ENCODE measurements at regions not wholly inside any gene's neighbourhood (a gene's known extent, or its start where the extent isn't known, plus 50 kb on each side); places are given as distances from the start of the nearest gene placed in this dataset.

DNA sequence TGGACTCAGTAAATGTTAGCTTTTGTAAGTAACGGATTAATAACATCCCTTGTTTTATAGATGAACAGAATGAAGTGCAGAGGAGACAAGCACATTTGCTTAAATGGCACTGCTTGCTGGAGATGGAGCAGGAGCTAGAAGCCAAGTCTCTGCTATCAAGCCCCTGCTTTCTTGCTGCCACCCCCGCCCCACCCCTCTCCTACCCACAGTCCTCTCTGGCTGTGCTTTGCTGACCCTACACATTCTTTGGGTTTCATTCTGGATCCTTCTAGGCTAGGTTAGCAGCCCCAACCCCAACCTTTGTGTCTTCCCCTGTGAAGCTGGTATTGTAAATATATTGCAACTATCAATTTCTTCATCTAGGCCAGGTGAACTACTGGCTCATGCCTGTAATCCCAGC, 77.5 kb upstream of the CAPZB start (continued):
- TF ChIP-seq, protein P1, sequence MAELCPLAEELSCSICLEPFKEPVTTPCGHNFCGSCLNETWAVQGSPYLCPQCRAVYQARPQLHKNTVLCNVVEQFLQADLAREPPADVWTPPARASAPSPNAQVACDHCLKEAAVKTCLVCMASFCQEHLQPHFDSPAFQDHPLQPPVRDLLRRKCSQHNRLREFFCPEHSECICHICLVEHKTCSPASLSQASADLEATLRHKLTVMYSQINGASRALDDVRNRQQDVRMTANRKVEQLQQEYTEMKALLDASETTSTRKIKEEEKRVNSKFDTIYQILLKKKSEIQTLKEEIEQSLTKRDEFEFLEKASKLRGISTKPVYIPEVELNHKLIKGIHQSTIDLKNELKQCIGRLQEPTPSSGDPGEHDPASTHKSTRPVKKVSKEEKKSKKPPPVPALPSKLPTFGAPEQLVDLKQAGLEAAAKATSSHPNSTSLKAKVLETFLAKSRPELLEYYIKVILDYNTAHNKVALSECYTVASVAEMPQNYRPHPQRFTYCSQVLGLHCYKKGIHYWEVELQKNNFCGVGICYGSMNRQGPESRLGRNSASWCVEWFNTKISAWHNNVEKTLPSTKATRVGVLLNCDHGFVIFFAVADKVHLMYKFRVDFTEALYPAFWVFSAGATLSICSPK (IDR thresholded peaks at IDR 0.05; ENCODE audit: borderline replicate concordance): no peak
- TF ChIP-seq, protein P2, sequence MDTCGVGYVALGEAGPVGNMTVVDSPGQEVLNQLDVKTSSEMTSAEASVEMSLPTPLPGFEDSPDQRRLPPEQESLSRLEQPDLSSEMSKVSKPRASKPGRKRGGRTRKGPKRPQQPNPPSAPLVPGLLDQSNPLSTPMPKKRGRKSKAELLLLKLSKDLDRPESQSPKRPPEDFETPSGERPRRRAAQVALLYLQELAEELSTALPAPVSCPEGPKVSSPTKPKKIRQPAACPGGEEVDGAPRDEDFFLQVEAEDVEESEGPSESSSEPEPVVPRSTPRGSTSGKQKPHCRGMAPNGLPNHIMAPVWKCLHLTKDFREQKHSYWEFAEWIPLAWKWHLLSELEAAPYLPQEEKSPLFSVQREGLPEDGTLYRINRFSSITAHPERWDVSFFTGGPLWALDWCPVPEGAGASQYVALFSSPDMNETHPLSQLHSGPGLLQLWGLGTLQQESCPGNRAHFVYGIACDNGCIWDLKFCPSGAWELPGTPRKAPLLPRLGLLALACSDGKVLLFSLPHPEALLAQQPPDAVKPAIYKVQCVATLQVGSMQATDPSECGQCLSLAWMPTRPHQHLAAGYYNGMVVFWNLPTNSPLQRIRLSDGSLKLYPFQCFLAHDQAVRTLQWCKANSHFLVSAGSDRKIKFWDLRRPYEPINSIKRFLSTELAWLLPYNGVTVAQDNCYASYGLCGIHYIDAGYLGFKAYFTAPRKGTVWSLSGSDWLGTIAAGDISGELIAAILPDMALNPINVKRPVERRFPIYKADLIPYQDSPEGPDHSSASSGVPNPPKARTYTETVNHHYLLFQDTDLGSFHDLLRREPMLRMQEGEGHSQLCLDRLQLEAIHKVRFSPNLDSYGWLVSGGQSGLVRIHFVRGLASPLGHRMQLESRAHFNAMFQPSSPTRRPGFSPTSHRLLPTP (IDR thresholded peaks at IDR 0.05; ENCODE audit: borderline replicate concordance, extremely low read depth, insufficient read length): no peak
- TF ChIP-seq, protein P3, sequence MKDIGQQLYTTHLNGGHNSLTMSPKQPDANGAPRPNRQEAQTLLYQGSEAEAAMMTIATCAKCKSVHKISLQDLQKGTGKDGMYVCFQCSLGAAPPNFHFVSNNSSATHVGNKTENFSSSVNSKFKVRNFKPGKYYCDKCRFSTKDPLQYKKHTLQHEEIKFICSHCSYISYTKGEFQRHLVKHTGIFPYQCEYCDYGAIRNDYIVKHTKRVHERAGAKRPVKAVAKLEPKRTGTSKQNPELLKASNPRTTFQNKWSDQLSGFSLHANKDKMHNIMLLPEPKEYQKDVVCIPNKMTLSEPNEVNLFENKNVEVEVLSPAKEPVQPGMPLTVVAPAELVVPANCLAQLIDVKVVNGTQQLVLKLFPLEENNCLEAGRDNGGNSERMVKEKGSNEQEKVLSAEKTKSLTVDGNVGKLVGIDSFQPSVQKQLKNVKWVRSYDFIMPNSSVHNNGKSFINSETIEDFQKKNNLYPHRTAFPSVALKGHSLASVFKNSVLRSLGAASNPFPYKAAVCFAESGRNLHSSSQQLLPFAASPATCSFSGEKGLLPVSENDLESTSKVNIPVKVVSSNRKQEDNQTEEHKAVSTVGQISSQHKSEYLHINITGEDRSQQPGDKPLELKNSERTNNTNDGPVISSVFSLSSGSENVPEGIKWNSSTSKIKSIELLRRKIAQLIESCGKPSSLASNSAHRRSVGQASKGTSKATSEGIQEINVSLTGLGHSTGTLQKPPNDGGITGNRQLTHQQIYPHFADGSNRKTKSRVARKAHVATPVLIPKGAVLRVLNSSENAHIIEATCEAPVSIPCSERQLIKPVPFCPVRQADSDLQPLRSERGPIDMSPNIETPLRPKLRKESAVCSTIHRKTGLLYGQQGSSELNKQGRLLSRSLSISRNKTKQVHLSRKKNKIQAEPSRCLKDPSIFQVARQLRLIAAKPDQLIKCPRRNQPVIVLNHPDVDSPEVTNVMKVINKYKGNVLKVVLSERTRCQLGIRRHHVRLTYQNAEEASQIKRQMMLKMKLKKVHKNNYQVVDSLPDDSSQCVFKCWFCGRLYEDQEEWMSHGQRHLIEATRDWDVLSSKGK (CRISPR knock-in tag; IDR thresholded peaks at IDR 0.05): no peak
- TF ChIP-seq KLF1 (tag; IDR thresholded peaks at IDR 0.05) (no peak), MAFG (tag; conservative IDR thresholded peaks at IDR 0.05) (no peak), ZNF174 (CRISPR knock-in tag; IDR thresholded peaks at IDR 0.05) (no peak), ZNF347 (CRISPR knock-in tag; IDR thresholded peaks at IDR 0.05; ENCODE audit: low read depth) (no peak), RBM34 (IDR thresholded peaks at IDR 0.05; ENCODE audit: borderline replicate concordance, insufficient read depth, low read length) (no peak)
- TF ChIP-seq, protein P4, sequence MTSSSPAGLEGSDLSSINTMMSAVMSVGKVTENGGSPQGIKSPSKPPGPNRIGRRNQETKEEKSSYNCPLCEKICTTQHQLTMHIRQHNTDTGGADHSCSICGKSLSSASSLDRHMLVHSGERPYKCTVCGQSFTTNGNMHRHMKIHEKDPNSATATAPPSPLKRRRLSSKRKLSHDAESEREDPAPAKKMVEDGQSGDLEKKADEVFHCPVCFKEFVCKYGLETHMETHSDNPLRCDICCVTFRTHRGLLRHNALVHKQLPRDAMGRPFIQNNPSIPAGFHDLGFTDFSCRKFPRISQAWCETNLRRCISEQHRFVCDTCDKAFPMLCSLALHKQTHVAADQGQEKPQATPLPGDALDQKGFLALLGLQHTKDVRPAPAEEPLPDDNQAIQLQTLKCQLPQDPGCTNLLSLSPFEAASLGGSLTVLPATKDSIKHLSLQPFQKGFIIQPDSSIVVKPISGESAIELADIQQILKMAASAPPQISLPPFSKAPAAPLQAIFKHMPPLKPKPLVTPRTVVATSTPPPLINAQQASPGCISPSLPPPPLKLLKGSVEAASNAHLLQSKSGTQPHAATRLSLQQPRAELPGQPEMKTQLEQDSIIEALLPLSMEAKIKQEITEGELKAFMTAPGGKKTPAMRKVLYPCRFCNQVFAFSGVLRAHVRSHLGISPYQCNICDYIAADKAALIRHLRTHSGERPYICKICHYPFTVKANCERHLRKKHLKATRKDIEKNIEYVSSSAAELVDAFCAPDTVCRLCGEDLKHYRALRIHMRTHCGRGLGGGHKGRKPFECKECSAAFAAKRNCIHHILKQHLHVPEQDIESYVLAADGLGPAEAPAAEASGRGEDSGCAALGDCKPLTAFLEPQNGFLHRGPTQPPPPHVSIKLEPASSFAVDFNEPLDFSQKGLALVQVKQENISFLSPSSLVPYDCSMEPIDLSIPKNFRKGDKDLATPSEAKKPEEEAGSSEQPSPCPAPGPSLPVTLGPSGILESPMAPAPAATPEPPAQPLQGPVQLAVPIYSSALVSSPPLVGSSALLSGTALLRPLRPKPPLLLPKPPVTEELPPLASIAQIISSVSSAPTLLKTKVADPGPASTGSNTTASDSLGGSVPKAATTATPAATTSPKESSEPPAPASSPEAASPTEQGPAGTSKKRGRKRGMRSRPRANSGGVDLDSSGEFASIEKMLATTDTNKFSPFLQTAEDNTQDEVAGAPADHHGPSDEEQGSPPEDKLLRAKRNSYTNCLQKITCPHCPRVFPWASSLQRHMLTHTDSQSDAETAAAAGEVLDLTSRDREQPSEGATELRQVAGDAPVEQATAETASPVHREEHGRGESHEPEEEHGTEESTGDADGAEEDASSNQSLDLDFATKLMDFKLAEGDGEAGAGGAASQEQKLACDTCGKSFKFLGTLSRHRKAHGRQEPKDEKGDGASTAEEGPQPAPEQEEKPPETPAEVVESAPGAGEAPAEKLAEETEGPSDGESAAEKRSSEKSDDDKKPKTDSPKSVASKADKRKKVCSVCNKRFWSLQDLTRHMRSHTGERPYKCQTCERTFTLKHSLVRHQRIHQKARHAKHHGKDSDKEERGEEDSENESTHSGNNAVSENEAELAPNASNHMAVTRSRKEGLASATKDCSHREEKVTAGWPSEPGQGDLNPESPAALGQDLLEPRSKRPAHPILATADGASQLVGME (CRISPR knock-in tag; IDR thresholded peaks at IDR 0.05): no peak
